GM21576 (cell line): ENCODE measurements at regions not wholly inside any gene's neighbourhood (a gene's known extent, or its start where the extent isn't known, plus 50 kb on each side); places are given as distances from the start of the nearest gene placed in this dataset.

Experiments used
- ATAC-seq: cut with Tn5 transposase; IDR thresholded peaks from one replicate; pipeline ENCODE4 v1.9.1; 2021; ENCODE audit warnings: mild to moderate bottlenecking, moderate library complexity; ENCODE audit not compliant: unreplicated experiment

- peak; percentile 100 for ATAC-seq
These were observed 147.2 kb upstream of the DKK2 start for GRCh38 chr4:107183155-107183774.

- ATAC-seq: no peak
These were observed 146.2 kb upstream of the DKK2 start for GRCh38 chr4:107182347-107182746.

GRCh38 chr4:107166873-107167450, 130.8 kb upstream of the DKK2 start:
- no peak for ATAC-seq

- no peak for ATAC-seq
These were observed 130.1 kb upstream of the DKK2 start for GRCh38 chr4:107166181-107166580.

- no peak for ATAC-seq
These were observed 128.9 kb upstream of the DKK2 start for GRCh38 chr4:107164962-107165475.

- no peak for ATAC-seq
These were observed 120.3 kb upstream of the DKK2 start for GRCh38 chr4:107156443-107156842.

- ATAC-seq: no peak
These were observed 119.3 kb upstream of the DKK2 start for GRCh38 chr4:107155366-107155765.

- no peak for ATAC-seq
These were observed 117.8 kb upstream of the DKK2 start for GRCh38 chr4:107153956-107154355.

- no peak for ATAC-seq
These were observed 117.1 kb upstream of the DKK2 start for GRCh38 chr4:107153228-107153627.

- no peak for ATAC-seq
These were observed 115.1 kb upstream of the DKK2 start for GRCh38 chr4:107151173-107151572.

- no peak for ATAC-seq
These were observed 112.8 kb upstream of the DKK2 start for GRCh38 chr4:107148904-107149303.

GRCh38 chr4:107147873-107148272, 111.8 kb upstream of the DKK2 start:
- ATAC-seq: no peak

GRCh38 chr4:107138433-107138832, 102.3 kb upstream of the DKK2 start:
- ATAC-seq: no peak

- ATAC-seq: no peak
These were observed 98.0 kb upstream of the DKK2 start for GRCh38 chr4:107133965-107134653.

- no peak for ATAC-seq
These were observed 95.2 kb upstream of the DKK2 start for GRCh38 chr4:107131295-107131694.

- ATAC-seq: no peak
These were observed 94.0 kb upstream of the DKK2 start for GRCh38 chr4:107130157-107130556.

- ATAC-seq: no peak
These were observed 93.5 kb upstream of the DKK2 start for GRCh38 chr4:107129611-107130010.

GRCh38 chr4:107129076-107129475, 93.0 kb upstream of the DKK2 start:
- no peak for ATAC-seq

GRCh38 chr4:107128116-107128515, 92.0 kb upstream of the DKK2 start:
- ATAC-seq: no peak

- ATAC-seq: no peak
These were observed 89.4 kb upstream of the DKK2 start for GRCh38 chr4:107125496-107125895.

GRCh38 chr4:107122736-107123135, 86.6 kb upstream of the DKK2 start:
- no peak for ATAC-seq

- ATAC-seq: no peak
These were observed 84.5 kb upstream of the DKK2 start for GRCh38 chr4:107120661-107121060.
